ENCODE measurements at regions not wholly inside any gene's neighbourhood (a gene's known extent, or its start where the extent isn't known, plus 50 kb on each side); places are given as distances from the start of the nearest gene placed in this dataset.

GRCh38 chr16:52022177-52022576 lies 524.8 kb downstream of the TOX3 start:
- no peak for TF ChIP-seq POLR2AphosphoS5 (IDR thresholded peaks at IDR 0.05; ENCODE audit: low read depth, low read length)
- no peak for TF ChIP-seq TAF1 (IDR thresholded peaks at IDR 0.05; ENCODE audit: borderline replicate concordance, low read depth, low read length)

Data from GM12892 (cell line).